Activated CD4-positive, alpha-beta T cell treated with anti-CD3 and anti-CD28 coated beads, Interleukin-2, Interleukin-4, amounts not matched to agents 100 ng/mL and 50 ng/mL, durations not matched to agents 16 hours and 8 hours (primary cell): ENCODE measurements at regions not wholly inside any gene's neighbourhood (a gene's known extent, or its start where the extent isn't known, plus 50 kb on each side); places are given as distances from the start of the nearest gene placed in this dataset.
"Not testable (repeated sequence)": the region's sequence is repeated elsewhere in the genome, so short reads cannot be mapped to it uniquely, and the experiment has no call there.

Source experiments
- DNase-seq: peaks from one replicate; pipeline ENCODE4 v3.0.0-alpha.2; 2020; ENCODE audit warnings: low spot score

DNA sequence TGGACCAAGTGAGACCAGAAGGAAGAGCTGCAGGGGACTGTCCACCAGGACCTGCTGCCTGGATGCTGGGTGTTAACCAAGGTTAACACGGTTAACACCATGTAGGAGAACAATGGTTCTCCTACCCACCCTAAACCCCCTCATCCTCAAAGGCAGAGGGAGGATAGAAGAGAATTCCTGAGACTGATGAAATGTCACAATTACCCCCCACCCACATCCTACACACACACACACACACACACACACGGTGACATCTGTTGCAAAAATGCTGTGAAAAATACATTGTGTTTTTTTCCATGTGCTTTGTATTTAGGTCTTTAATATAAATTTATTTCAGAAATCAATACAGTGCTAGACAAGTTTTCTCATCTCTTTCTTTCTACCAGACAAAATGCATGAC lies 113.9 kb upstream of the HES1 start:
- DNase-seq: no peak

GRCh38 chr3:194022816-194023215 lies 113.1 kb upstream of the HES1 start:
- no peak for DNase-seq

- DNase-seq: no peak
Observed at GRCh38 chr3:194023501-194024280, 112.3 kb upstream of the HES1 start.

- DNase-seq: no peak
Observed at GRCh38 chr3:194025119-194025518, 110.8 kb upstream of the HES1 start.

- no peak for DNase-seq
Observed at GRCh38 chr3:194025951-194026350, 110.0 kb upstream of the HES1 start.

- no peak for DNase-seq
Observed at GRCh38 chr3:194028434-194029004, 107.4 kb upstream of the HES1 start.

- DNase-seq: no peak
Observed at GRCh38 chr3:194029846-194030245, 106.1 kb upstream of the HES1 start.

DNA sequence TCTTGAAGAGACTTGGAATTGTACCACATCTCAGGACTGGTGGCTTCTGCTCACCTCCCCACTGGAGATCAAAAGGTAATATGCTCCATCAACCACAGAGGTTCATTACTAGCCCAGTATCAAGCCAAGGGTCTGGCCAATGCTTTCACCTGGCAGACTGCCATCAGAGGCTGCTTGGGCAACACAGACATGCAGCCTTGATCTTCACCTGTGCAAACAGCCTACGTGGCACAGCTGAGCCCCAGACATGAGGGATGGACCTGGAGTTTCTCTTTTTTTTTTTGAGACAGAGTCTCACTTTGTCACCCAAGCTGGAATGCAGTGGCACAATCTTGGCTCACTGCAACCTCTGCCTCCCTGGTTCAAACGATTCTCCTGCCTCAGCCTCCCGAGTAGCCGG lies 105.6 kb upstream of the HES1 start:
- no peak for DNase-seq

GRCh38 chr3:194031349-194031748 lies 104.6 kb upstream of the HES1 start:
- no peak for DNase-seq

GRCh38 chr3:194031867-194032635 lies 103.9 kb upstream of the HES1 start:
- no peak for DNase-seq

DNA sequence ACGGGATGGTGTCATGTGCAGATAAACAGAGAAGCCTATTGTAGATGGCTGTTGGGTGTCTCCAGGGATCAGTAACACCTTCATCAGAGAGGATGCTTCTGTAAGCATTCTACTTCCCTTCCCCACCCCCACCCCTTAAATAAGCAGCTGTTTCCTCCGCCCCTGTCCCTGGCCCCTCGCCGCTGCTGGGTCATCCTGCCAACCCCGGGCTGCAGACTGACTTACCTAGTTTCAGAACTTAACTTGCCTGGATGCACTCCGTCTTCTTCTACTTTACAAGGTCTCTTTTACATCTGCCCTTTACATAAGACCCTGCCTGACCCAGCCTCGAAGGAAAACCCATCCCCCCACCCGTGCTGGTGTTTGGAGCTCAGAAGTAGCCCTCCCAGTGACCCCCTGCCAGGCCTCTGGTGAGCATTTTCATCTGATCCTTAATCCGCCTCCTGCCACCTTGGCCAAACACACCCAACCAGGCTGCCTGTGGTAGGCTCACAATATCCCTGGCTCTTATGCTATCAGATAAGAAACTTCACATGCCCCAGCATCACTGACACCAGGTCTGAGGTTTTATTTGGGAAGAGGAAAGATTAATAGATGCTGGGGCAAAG lies 103.0 kb upstream of the HES1 start:
- DNase-seq: no peak

DNA sequence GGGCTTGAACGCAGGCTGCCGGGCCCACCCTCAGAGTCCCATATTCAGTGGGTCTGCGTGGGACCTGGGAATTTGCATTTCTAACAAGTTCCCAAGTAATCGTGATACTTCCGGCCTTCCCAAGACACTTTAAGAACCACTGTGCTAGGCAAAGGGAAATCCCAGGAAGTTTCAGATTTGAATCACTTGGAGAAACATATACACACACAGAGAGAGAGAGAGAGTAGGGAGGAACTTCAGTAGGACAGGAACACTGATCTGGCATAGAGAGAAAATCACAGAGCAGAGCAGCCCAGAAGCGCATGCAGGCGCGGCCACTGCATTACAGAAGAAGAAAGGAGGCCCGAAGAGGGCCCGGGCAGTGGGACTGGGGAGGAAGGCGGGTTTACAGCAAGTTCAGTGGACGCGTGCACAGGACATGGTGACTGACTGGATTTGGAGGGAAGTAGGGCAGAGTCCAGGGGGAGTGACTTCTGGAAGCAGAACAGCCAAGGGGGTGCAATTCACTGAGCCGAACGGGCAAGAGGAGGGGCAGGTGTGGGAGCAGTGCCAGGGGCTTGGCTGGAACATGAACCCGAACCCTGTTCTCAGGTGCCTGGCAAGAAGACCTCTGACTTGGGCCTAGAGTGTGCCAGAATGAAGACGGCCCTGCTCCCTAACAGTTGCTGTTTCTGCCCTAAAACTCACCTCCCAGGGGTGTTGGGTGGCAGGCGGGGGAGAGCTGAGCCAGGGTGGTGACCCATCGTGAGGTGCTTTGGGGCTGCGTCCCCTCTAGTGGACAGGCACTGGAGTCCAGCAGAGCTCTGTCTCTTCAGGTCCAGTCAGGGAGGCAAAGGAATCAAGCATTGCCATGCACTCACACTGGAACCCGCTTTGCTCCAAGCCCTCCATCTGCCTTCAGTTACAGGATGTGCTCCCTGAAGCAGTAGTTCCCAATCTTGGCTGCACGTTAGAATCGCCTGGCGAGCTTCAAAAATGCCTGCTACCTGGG lies 101.3 kb upstream of the HES1 start:
- DNase-seq: no peak

DNA sequence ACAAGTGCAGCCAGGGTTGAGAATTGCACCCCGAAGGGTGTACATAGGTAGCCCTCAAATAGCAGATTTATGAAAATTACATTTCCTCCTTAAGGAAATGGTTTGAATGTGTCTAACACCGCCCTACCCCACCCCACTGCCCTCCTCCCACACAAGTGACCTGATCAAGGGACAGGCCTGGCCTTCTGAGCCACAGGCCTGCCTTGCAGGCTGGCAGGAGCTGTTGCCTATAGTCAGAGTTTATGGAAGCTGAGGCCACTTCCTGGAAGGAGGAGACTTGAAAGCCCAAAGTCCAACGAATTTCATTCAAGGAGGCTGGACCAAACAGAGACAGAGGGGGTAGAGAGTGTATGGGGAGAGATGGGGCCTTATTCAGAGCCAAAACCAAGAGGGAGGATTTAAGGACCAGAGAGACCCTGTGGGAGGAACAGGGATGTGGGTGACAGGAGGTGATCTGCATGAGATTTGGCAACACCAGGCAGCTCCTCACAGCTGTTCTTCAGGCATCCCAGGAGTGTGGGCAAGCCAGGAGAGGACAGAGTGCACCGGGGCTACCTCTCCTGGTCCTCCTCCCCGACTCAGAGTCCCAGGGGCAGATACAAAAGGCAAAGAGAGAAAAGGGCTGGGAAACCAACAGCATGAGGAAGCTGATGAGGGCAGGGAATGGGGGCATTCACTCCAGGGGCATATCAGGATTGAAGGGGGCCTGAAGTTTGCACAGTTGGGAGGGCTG lies 100.4 kb upstream of the HES1 start:
- DNase-seq: no peak

GRCh38 chr3:194036842-194037241 lies 99.1 kb upstream of the HES1 start:
- no peak for DNase-seq

- not testable (repeated sequence) for DNase-seq
Observed at GRCh38 chr3:194038346-194038745, 97.6 kb upstream of the HES1 start.

GRCh38 chr3:194038960-194039359 lies 97.0 kb upstream of the HES1 start:
- no peak for DNase-seq

- no peak for DNase-seq
Observed at GRCh38 chr3:194040516-194041273, 95.3 kb upstream of the HES1 start.

GRCh38 chr3:194042927-194043326 lies 93.0 kb upstream of the HES1 start:
- DNase-seq: no peak

- DNase-seq: no peak
Observed at GRCh38 chr3:194043516-194043915, 92.4 kb upstream of the HES1 start.

DNA sequence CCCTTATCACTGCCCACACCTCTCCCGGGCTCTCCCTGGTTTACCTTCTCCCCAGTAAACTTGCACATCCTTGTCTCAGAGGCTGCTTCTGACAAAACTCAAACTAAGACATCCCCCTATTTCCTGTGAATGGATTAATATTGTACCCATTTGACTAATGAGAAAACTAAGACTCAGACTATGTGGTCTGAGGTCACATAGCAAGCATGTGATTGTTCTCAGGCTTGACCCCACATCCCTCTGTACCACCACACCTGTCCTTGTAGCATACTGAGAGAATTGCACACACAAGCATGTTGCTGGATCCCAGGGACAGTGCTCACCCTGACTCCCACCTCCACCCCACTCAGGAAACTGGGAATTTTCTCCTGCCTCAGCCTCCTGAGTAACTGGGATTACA lies 90.7 kb upstream of the HES1 start:
- DNase-seq: peak; percentile 4
